SU-DHL-6 (cell line): ENCODE measurements at regions not wholly inside any gene's neighbourhood (a gene's known extent, or its start where the extent isn't known, plus 50 kb on each side); places are given as distances from the start of the nearest gene placed in this dataset.

Experiments used
- H2AFZ ChIP-seq: fragments of 200-600 bp; sonication (generic); 2 replicates; pipeline ENCODE4 v1.6.1; 2014; ENCODE audit warnings: low read depth, mild to moderate bottlenecking, moderate library complexity, mixed read lengths, antibody characterized with exemption, low read length; ENCODE audit not compliant: severe bottlenecking
- H3F3A ChIP-seq: fragments of 200-600 bp; shearing (Covaris generic); 2 replicates; pipeline ENCODE4 v1.6.0; 2016; ENCODE audit warnings: antibody characterized with exemption, mild to moderate bottlenecking; ENCODE audit not compliant: insufficient read depth
- H3K27ac ChIP-seq: fragments of 200-600 bp; sonication (generic); 2 replicates; pipeline ENCODE4 v1.5.1; 2016; ENCODE audit warnings: low read depth, mild to moderate bottlenecking, low read length, moderate library complexity, mixed read lengths
- H3K27me3 ChIP-seq: fragments of 200-600 bp; sonication (generic), shearing (Covaris generic); 2 replicates; pipeline ENCODE4 v1.6.0; 2014; ENCODE audit warnings: mild to moderate bottlenecking, low read length
- H3K36me3 ChIP-seq: fragments of 200-600 bp; sonication (generic); 2 replicates; pipeline ENCODE4 v1.6.1; 2014; ENCODE audit warnings: mild to moderate bottlenecking, low read length, mixed read lengths
- H3K4me2 ChIP-seq: fragments of 300-600, 200-600 bp; shearing (Covaris generic), sonication (generic); 2 replicates; pipeline ENCODE4 v1.6.0; 2014; ENCODE audit warnings: low read length, low read depth, mild to moderate bottlenecking; ENCODE audit not compliant: poor library complexity, severe bottlenecking
- H3K4me3 ChIP-seq: fragments of 200-600 bp; sonication (generic); 2 replicates; pipeline ENCODE4 v1.5.1; 2014; ENCODE audit warnings: antibody characterized with exemption, low read length, mild to moderate bottlenecking, mixed read lengths; ENCODE audit not compliant: insufficient read depth, poor library complexity, severe bottlenecking
- H3K79me2 ChIP-seq: fragments of 200-600 bp; sonication (generic); 2 replicates; pipeline ENCODE4 v1.6.1; 2014; ENCODE audit warnings: mild to moderate bottlenecking, low read length, moderate library complexity; ENCODE audit not compliant: insufficient read depth
- H3K9ac ChIP-seq: fragments of 200-600 bp; sonication (generic); 2 replicates; pipeline ENCODE4 v1.7.0; 2014; ENCODE audit warnings: mild to moderate bottlenecking, low read length
- H3K9me2 ChIP-seq: fragments of 200-600 bp; sonication (generic); replicated peaks from 2 replicates; pipeline ENCODE4 v1.6.1; 2014; ENCODE audit warnings: low read length; ENCODE audit not compliant: insufficient read depth
- H3K9me3 ChIP-seq: fragments of 200-600 bp; sonication (generic); 2 replicates; pipeline ENCODE4 v1.6.1; 2014; ENCODE audit warnings: low read length, mixed read lengths; ENCODE audit not compliant: insufficient read depth
- H4K20me1 ChIP-seq: fragments of 200-600 bp; sonication (generic); 2 replicates; pipeline ENCODE4 v1.6.1; 2014; ENCODE audit warnings: low read depth, mild to moderate bottlenecking, antibody characterized with exemption, low read length, moderate library complexity, mixed read lengths
- CTCF ChIP-seq: fragments of 200-600 bp; sonication (generic); IDR thresholded peaks from one replicate; pipeline ENCODE4 v1.5.1; 2017; ENCODE audit warnings: antibody characterized with exemption, mild to moderate bottlenecking, low read length, moderate library complexity; ENCODE audit not compliant: insufficient read depth, poor library complexity, severe bottlenecking
- EZH2phosphoT487 ChIP-seq: fragments of 200-600 bp; sonication (generic), shearing (Covaris generic); conservative IDR thresholded peaks from 2 replicates; pipeline ENCODE4 v1.6.1; 2018; ENCODE audit warnings: mild to moderate bottlenecking, antibody characterized with exemption, low read length, moderate library complexity, mixed read lengths

GRCh38 chr1:4969556-4970129 lies 315.2 kb downstream of the AJAP1 start:
- Histone ChIP-seq H3K9me3 (no peaks in the 10 kb centered on the region), H3K9ac (no peak overlapping the region)

GRCh38 chr1:4965346-4966075 lies 311.1 kb downstream of the AJAP1 start:
- no peaks in the 10 kb centered on the region for H4K20me1 ChIP-seq
- no peaks in the 10 kb centered on the region for H3K79me2 ChIP-seq
- no peak overlapping the region for H3K27ac ChIP-seq
- no peak overlapping the region for H2AFZ ChIP-seq
- no peak overlapping the region for H3K4me3 ChIP-seq
- H3K4me2 ChIP-seq: no peak overlapping the region
- H3K27me3 ChIP-seq: no peaks in the 10 kb centered on the region
- H3F3A ChIP-seq: no peaks in the 10 kb centered on the region
- H3K9ac ChIP-seq: no peak overlapping the region
- no peak for TF ChIP-seq EZH2phosphoT487
- no peak for TF ChIP-seq CTCF
- H3K9me3 ChIP-seq: no peaks in the 10 kb centered on the region
- no peaks in the 10 kb centered on the region for H3K36me3 ChIP-seq
- no peaks in the 10 kb centered on the region for H3K9me2 ChIP-seq

More at GRCh38 chr1:4969556-4970129, 315.2 kb downstream of the AJAP1 start:
- no peaks in the 10 kb centered on the region for H3K79me2 ChIP-seq
- TF ChIP-seq EZH2phosphoT487 (no peak), CTCF (no peak)
- H4K20me1 ChIP-seq: no peaks in the 10 kb centered on the region
- H3K9me2 ChIP-seq: no peaks in the 10 kb centered on the region
- no peak overlapping the region for H2AFZ ChIP-seq
- no peaks in the 10 kb centered on the region for H3K27me3 ChIP-seq
- H3K36me3 ChIP-seq: no peaks in the 10 kb centered on the region
- H3K27ac ChIP-seq: no peak overlapping the region
- no peak overlapping the region for H3K4me3 ChIP-seq
- H3F3A ChIP-seq: no peaks in the 10 kb centered on the region
- H3K4me2 ChIP-seq: no peak overlapping the region

GRCh38 chr1:4964634-4965345 lies 310.4 kb downstream of the AJAP1 start:
- H2AFZ ChIP-seq: no peak overlapping the region
- H3F3A ChIP-seq: no peaks in the 10 kb centered on the region
- no peak overlapping the region for H3K4me2 ChIP-seq
- TF ChIP-seq EZH2phosphoT487: no peak
- no peaks in the 10 kb centered on the region for H3K36me3 ChIP-seq
- no peaks in the 10 kb centered on the region for H3K9me2 ChIP-seq
- no peaks in the 10 kb centered on the region for H3K79me2 ChIP-seq
- H3K27me3 ChIP-seq: no peaks in the 10 kb centered on the region
- H3K9ac ChIP-seq: no peak overlapping the region
- H3K4me3 ChIP-seq: no peak overlapping the region
- no peaks in the 10 kb centered on the region for H3K9me3 ChIP-seq
- H4K20me1 ChIP-seq: no peaks in the 10 kb centered on the region
- H3K27ac ChIP-seq: no peak overlapping the region

GRCh38 chr1:4963251-4963650 lies 308.8 kb downstream of the AJAP1 start:
- Histone ChIP-seq H3K36me3 (no peaks in the 10 kb centered on the region), H3K9me3 (no peaks in the 10 kb centered on the region), H3K27ac (no peak overlapping the region), H3K27me3 (no peaks in the 10 kb centered on the region), H3K4me3 (no peak overlapping the region), H3K79me2 (no peaks in the 10 kb centered on the region), H3K9ac (no peak overlapping the region), H3F3A (no peaks in the 10 kb centered on the region), H3K4me2 (no peak overlapping the region), H3K9me2 (no peaks in the 10 kb centered on the region), H2AFZ (no peak overlapping the region), H4K20me1 (no peaks in the 10 kb centered on the region)
- TF ChIP-seq EZH2phosphoT487 (no peak), CTCF (no peak)
